Right atrium auricular region (tissue), 2 donors: ENCODE measurements at regions not wholly inside any gene's neighbourhood (a gene's known extent, or its start where the extent isn't known, plus 50 kb on each side); places are given as distances from the start of the nearest gene placed in this dataset.
A peak's percentile ranks its signal among the peaks of the same experiment; 100 is the strongest.

Experiments
- DNase-seq: peaks from one replicate; pipeline ENCODE4 v3.0.0-alpha.2; 2019; ENCODE audit warnings: low spot score
- H3K27ac ChIP-seq, 2 donors: fragments of 200-600 bp; sonication (generic); 1 replicate in 1 of 2; 2 replicates in 1 of 2; pipeline ENCODE4 v1.5.1; 2016 to 2019
- H3K27me3 ChIP-seq, 2 donors: fragments of 200-600 bp; sonication (generic); one replicate each; pipeline versions ENCODE4 v1.5.1 to v1.6.0; 2017 to 2019
- H3K36me3 ChIP-seq: fragments of 200-600 bp; sonication (generic); one replicate; pipeline ENCODE4 v1.5.1; 2016
- H3K4me1 ChIP-seq, 2 donors: fragments of 200-600 bp; sonication (generic); one replicate each; pipeline versions ENCODE4 v1.5.1 to v1.6.0; 2017 to 2019
- H3K4me3 ChIP-seq, 2 donors: fragments of 200-600 bp; sonication (generic); 1 replicate in 1 of 2; 2 replicates in 1 of 2; pipeline ENCODE4 v1.5.1; 2017 to 2019; ENCODE audit warnings: mild to moderate bottlenecking in 1 of 2, moderate library complexity in 1 of 2
- H3K9me3 ChIP-seq, 2 donors: fragments of 200-600 bp; sonication (generic); one replicate each; pipeline ENCODE4 v1.5.1; 2019
- CTCF ChIP-seq, 2 donors: fragments of 200-600 bp; sonication (generic); IDR thresholded peaks; one replicate each; pipeline ENCODE4 v1.5.1; 2019; ENCODE audit warnings: antibody characterized with exemption in 2 of 2

GRCh38 chrX:20442597-20442996, 175.9 kb upstream of the RPS6KA3 start:
- peak; percentile 36 to 73 for TF ChIP-seq CTCF (IDR thresholded peaks at IDR 0.05)
- DNase-seq: peak; percentile 79
- no peak overlapping the region for H3K4me3 ChIP-seq
- H3K36me3 ChIP-seq: no peaks in the 10 kb centered on the region
- H3K27ac ChIP-seq: no peak overlapping the region
- no peaks in the 10 kb centered on the region for H3K27me3 ChIP-seq
- no peaks in the 10 kb centered on the region for H3K9me3 ChIP-seq
- no peaks in the 10 kb centered on the region for H3K4me1 ChIP-seq

GRCh38 chrX:20441123-20441522, 174.4 kb upstream of the RPS6KA3 start:
- no peak for TF ChIP-seq CTCF (IDR thresholded peaks at IDR 0.05)

GRCh38 chrX:20438871-20439526, 172.3 kb upstream of the RPS6KA3 start:
- H3K9me3 ChIP-seq: no peaks in the 10 kb centered on the region
- DNase-seq: no peak
- no peaks in the 10 kb centered on the region for H3K27me3 ChIP-seq

More at GRCh38 chrX:20441123-20441522, 174.4 kb upstream of the RPS6KA3 start:
- Histone ChIP-seq H3K27me3 (no peaks in the 10 kb centered on the region), H3K27ac (no peak overlapping the region), H3K9me3 (no peaks in the 10 kb centered on the region), H3K4me3 (no peak overlapping the region), H3K36me3 (no peaks in the 10 kb centered on the region), H3K4me1 (no peaks in the 10 kb centered on the region)
- no peak for DNase-seq

GRCh38 chrX:20437683-20438082, 171.0 kb upstream of the RPS6KA3 start:
- Histone ChIP-seq H3K4me1 (no peaks in the 10 kb centered on the region), H3K27me3 (no peaks in the 10 kb centered on the region), H3K4me3 (no peak overlapping the region), H3K9me3 (no peaks in the 10 kb centered on the region), H3K27ac (no peak overlapping the region), H3K36me3 (no peaks in the 10 kb centered on the region)
- no peak for DNase-seq
- no peak for TF ChIP-seq CTCF (IDR thresholded peaks at IDR 0.05)

More at GRCh38 chrX:20438871-20439526, 172.3 kb upstream of the RPS6KA3 start:
- H3K4me3 ChIP-seq: no peak overlapping the region
- no peaks in the 10 kb centered on the region for H3K4me1 ChIP-seq
- H3K27ac ChIP-seq: no peak overlapping the region
- no peaks in the 10 kb centered on the region for H3K36me3 ChIP-seq
- no peak for TF ChIP-seq CTCF (IDR thresholded peaks at IDR 0.05)

- Histone ChIP-seq H3K36me3 (no peaks in the 10 kb centered on the region), H3K27ac (no peak overlapping the region), H3K9me3 (no peaks in the 10 kb centered on the region), H3K4me1 (no peaks in the 10 kb centered on the region), H3K4me3 (no peak overlapping the region), H3K27me3 (no peaks in the 10 kb centered on the region)
- DNase-seq: no peak
- no peak for TF ChIP-seq CTCF (IDR thresholded peaks at IDR 0.05)
Measured at GRCh38 chrX:20435913-20436312, 169.2 kb upstream of the RPS6KA3 start.

- H3K27ac ChIP-seq: no peak overlapping the region
- no peak overlapping the region for H3K4me3 ChIP-seq
- no peak for TF ChIP-seq CTCF (IDR thresholded peaks at IDR 0.05)
- H3K9me3 ChIP-seq: no peaks in the 10 kb centered on the region
- H3K4me1 ChIP-seq: no peaks in the 10 kb centered on the region
- no peaks in the 10 kb centered on the region for H3K27me3 ChIP-seq
- no peak for DNase-seq
- no peaks in the 10 kb centered on the region for H3K36me3 ChIP-seq
Measured at GRCh38 chrX:20434986-20435385, 168.3 kb upstream of the RPS6KA3 start.
